ENCODE measurements at regions not wholly inside any gene's neighbourhood (a gene's known extent, or its start where the extent isn't known, plus 50 kb on each side); places are given as distances from the start of the nearest gene placed in this dataset.

DNA sequence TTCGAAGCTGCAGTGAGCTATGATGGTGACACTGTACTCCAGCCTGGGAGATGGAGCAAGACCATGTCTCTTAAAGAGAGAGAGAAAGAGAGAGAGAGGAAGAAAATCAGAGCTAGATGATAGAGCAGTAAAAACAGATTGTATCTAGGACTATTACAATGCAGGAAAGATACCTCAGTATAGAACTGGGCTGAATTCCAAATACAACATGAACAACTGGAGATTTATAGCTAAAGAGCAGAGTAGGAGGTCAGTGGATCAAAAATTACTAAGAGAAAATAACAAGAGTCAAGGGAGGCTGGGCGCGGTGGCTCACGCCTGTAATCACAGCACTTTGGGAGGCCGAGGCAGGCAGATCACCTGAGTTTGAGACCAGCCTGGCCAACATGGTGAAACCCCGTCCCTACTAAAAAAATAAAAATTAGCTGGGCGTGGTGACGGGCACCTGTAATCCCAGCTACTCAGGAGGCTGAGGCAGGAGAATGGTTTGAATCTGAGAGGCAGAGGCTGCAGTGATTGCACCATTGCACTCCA, 100.7 kb upstream of the MSH6 start:
- Mint-ChIP-seq H3K4me3 (no peak overlapping the region), H3K27me3 (no peaks in the 10 kb centered on the region)
- CTCF ChIA-PET = interaction anchor here (1.2 kb wide), 1 partner anchor 10 kb away, joined by 4 read pairs; no protein-coding TSS in a partner anchor

GRCh38 chr2:47676261-47676926, 105.6 kb upstream of the KCNK12 start:
- H3K4me3 Mint-ChIP-seq = no peak overlapping the region
- no peak for DNase-seq

More for the DNA sequence above, 100.7 kb upstream of the MSH6 start:
- POLR2A ChIA-PET = no interaction called here
- DNase-seq = no peak
- H3K9me3 Mint-ChIP-seq = no peaks in the 10 kb centered on the region
- no peaks in the 10 kb centered on the region for H3K4me1 Mint-ChIP-seq
- no peaks in the 10 kb centered on the region for H3K36me3 Mint-ChIP-seq (ENCODE audit: low read depth)
- no peak overlapping the region for H3K27ac Mint-ChIP-seq

DNA sequence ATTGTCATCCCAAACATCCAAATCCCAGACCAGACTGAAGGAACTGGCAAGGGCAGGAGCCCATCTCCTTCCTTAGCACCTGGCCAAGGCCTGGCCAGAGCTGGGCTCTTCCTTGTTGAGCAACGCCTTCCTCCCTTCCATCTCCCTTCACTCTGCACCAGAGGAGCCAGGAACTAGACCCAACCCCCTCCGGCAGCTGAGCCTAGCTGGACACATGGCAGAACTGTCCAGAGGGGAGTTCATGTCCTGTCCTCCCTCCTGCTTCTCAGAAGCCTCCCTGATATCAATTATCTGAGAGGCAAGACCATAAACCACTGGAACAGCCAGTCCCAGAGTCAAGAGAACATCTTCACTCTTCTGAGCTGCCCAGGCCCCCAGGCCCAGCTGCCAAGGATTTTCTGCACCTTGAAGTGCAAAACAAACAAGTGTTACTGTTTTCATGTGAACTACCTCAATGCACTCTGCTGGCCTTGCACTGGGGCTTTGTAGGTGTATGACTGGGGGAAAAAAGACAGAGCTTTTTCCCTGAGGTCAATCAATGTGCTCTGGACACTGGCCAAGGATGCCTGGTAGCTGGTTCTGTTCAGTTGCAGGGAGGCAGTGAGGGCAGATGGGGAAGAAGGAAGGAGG, 104.5 kb upstream of the KCNK12 start:
- no peaks in the 10 kb centered on the region for H3K27me3 Mint-ChIP-seq
- H3K36me3 Mint-ChIP-seq (ENCODE audit: low read depth) = no peaks in the 10 kb centered on the region
- no peaks in the 10 kb centered on the region for H3K9me3 Mint-ChIP-seq
- H3K4me3 Mint-ChIP-seq = no peak overlapping the region
- ChIA-PET POLR2A (no interaction called here), CTCF (interaction anchor here (0.6 kb wide), 1 partner anchor 31 kb away, joined by 3 read pairs; no protein-coding TSS in a partner anchor)
- H3K4me1 Mint-ChIP-seq = no peaks in the 10 kb centered on the region
- no peak for DNase-seq
- no peak overlapping the region for H3K27ac Mint-ChIP-seq

More at GRCh38 chr2:47676261-47676926, 105.6 kb upstream of the KCNK12 start:
- no peaks in the 10 kb centered on the region for H3K27me3 Mint-ChIP-seq
- POLR2A ChIA-PET = no interaction called here
- H3K9me3 Mint-ChIP-seq = no peaks in the 10 kb centered on the region
- no peaks in the 10 kb centered on the region for H3K36me3 Mint-ChIP-seq (ENCODE audit: low read depth)
- H3K4me1 Mint-ChIP-seq = no peaks in the 10 kb centered on the region
- no peak overlapping the region for H3K27ac Mint-ChIP-seq
- CTCF ChIA-PET = no interaction called here

GRCh38 chr2:47666332-47666731, 95.5 kb upstream of the KCNK12 start:
- Mint-ChIP-seq H3K9me3 (no peaks in the 10 kb centered on the region), H3K27me3 (no peaks in the 10 kb centered on the region), H3K36me3 (ENCODE audit: low read depth) (no peaks in the 10 kb centered on the region), H3K27ac (no peak overlapping the region), H3K4me1 (no peaks in the 10 kb centered on the region), H3K4me3 (no peak overlapping the region)
- POLR2A ChIA-PET = no interaction called here
- CTCF ChIA-PET = interaction anchor here (1.2 kb wide), 1 partner anchor 12 kb away, joined by 3 read pairs; no protein-coding TSS in a partner anchor
- no peak for DNase-seq

- no peaks in the 10 kb centered on the region for H3K36me3 Mint-ChIP-seq (ENCODE audit: low read depth)
- no peak for DNase-seq
- CTCF ChIA-PET = interaction anchor here (0.7 kb wide), 1 partner anchor 23 kb away, joined by 3 read pairs; no protein-coding TSS in a partner anchor
- H3K4me3 Mint-ChIP-seq = no peak overlapping the region
- H3K27ac Mint-ChIP-seq = no peak overlapping the region
- H3K9me3 Mint-ChIP-seq = no peaks in the 10 kb centered on the region
- POLR2A ChIA-PET = no interaction called here
- no peaks in the 10 kb centered on the region for H3K4me1 Mint-ChIP-seq
- no peaks in the 10 kb centered on the region for H3K27me3 Mint-ChIP-seq
These were observed 94.0 kb upstream of the KCNK12 start for GRCh38 chr2:47664817-47665216.

DNA sequence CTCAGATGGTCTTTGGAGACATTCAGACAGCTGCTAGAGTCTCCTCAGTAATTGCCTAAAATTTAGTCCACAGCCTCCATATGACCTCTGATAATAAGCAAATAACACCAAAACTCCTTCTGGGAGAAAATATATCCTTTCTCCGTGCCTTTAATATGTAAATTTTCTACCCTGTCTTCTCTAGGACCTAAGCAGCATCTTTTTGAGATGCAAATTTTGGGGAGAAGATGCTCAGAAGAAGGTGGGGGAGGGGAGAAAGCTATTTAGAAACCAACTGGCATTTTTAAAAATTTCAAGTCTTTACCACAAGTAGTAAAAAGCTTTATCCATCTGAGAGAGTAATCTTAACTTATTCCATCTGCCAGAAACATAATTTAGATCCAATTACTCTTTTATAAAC, 91.8 kb upstream of the KCNK12 start:
- Mint-ChIP-seq H3K4me3 (no peak overlapping the region), H3K9me3 (no peaks in the 10 kb centered on the region), H3K36me3 (ENCODE audit: low read depth) (no peaks in the 10 kb centered on the region), H3K27me3 (no peaks in the 10 kb centered on the region), H3K4me1 (no peaks in the 10 kb centered on the region), H3K27ac (no peak overlapping the region)
- CTCF ChIA-PET = interaction anchor here (0.6 kb wide), 1 partner anchor 23 kb away, joined by 3 read pairs; no protein-coding TSS in a partner anchor
- POLR2A ChIA-PET = no interaction called here
- no peak for DNase-seq

GRCh38 chr2:47661310-47661709, 90.5 kb upstream of the KCNK12 start:
- ChIA-PET CTCF (no interaction called here), POLR2A (interaction anchor here (0.7 kb wide), 1 partner anchor 10 kb away, joined by 4 read pairs; no protein-coding TSS in a partner anchor)
- no peak for DNase-seq
- no peaks in the 10 kb centered on the region for H3K9me3 Mint-ChIP-seq
- no peaks in the 10 kb centered on the region for H3K27me3 Mint-ChIP-seq
- no peaks in the 10 kb centered on the region for H3K4me1 Mint-ChIP-seq
- H3K27ac Mint-ChIP-seq = no peak overlapping the region
- no peak overlapping the region for H3K4me3 Mint-ChIP-seq
- no peaks in the 10 kb centered on the region for H3K36me3 Mint-ChIP-seq (ENCODE audit: low read depth)

DNA sequence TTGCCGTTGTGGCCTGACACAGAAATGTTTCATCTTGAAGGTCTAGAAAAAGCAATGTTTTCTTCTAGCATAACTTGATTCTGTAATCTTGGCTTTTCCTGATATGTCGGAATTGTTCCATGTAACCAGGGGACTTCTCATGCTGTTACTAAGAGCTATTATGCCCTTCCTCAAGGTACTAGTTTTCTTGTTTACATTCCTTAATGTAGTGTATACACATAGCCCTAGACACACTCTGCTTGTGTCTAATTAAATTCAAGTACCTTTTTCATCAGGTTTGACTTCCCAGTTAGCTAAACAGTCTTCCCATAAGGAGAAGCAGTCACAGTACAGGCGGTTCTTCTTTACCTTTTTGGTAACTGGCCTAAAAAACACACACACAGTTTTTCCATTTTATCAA, 89.4 kb upstream of the KCNK12 start:
- Mint-ChIP-seq H3K27ac (no peak overlapping the region), H3K4me3 (no peak overlapping the region)
- CTCF ChIA-PET = no interaction called here

DNA sequence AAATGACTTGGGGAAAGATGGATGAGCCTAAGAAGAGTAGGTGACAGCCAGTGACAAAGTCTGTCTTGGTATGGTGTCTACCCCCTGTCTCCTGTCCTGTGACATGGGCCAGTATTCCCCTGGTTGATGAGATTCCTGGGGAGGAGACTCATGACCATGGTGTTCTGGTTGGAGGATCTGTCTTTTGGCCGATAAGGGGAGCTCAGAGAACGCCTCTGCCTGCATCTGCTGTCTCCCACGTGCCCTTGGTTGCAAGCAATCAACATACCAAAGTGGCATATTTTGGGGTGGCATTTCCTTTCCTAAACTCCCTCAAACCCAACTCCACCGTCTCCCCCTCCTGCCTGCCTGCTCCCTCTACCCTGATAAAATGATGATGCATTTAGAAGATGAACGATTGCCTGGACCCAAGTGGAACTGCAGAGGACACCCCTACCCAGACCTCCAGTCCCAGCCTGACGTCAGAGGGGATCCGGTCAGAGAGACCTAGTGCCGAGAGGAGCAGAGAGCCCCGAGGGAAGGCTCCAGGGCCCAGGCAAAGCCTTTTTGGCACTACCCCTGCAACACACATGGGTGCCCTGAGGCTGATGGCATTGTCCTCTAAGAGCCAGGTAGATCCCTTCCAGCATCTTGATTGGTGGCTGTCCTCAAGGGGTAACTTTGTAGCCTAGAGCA, 88.0 kb upstream of the KCNK12 start:
- Mint-ChIP-seq H3K36me3 (ENCODE audit: low read depth) (no peaks in the 10 kb centered on the region), H3K9me3 (no peaks in the 10 kb centered on the region), H3K4me1 (no peaks in the 10 kb centered on the region), H3K4me3 (no peak overlapping the region), H3K27me3 (no peaks in the 10 kb centered on the region), H3K27ac (no peak overlapping the region)
- DNase-seq = no peak
- ChIA-PET POLR2A (no interaction called here), CTCF (no interaction called here)

More for the DNA sequence above, 89.4 kb upstream of the KCNK12 start:
- Mint-ChIP-seq H3K4me1 (no peaks in the 10 kb centered on the region), H3K36me3 (ENCODE audit: low read depth) (no peaks in the 10 kb centered on the region), H3K9me3 (no peaks in the 10 kb centered on the region), H3K27me3 (no peaks in the 10 kb centered on the region)
- DNase-seq = no peak
- POLR2A ChIA-PET = no interaction called here

GRCh38 chr2:47657886-47658489, 87.2 kb upstream of the KCNK12 start:
- POLR2A ChIA-PET = no interaction called here
- H3K36me3 Mint-ChIP-seq (ENCODE audit: low read depth) = no peaks in the 10 kb centered on the region
- no peaks in the 10 kb centered on the region for H3K9me3 Mint-ChIP-seq
- no peaks in the 10 kb centered on the region for H3K27me3 Mint-ChIP-seq
- CTCF ChIA-PET = interaction anchor here (1.0 kb wide), 1 partner anchor 37 kb away, joined by 3 read pairs; no protein-coding TSS in a partner anchor
- H3K27ac Mint-ChIP-seq = no peak overlapping the region
- no peak overlapping the region for H3K4me3 Mint-ChIP-seq
- no peak for DNase-seq
- no peaks in the 10 kb centered on the region for H3K4me1 Mint-ChIP-seq

DNA sequence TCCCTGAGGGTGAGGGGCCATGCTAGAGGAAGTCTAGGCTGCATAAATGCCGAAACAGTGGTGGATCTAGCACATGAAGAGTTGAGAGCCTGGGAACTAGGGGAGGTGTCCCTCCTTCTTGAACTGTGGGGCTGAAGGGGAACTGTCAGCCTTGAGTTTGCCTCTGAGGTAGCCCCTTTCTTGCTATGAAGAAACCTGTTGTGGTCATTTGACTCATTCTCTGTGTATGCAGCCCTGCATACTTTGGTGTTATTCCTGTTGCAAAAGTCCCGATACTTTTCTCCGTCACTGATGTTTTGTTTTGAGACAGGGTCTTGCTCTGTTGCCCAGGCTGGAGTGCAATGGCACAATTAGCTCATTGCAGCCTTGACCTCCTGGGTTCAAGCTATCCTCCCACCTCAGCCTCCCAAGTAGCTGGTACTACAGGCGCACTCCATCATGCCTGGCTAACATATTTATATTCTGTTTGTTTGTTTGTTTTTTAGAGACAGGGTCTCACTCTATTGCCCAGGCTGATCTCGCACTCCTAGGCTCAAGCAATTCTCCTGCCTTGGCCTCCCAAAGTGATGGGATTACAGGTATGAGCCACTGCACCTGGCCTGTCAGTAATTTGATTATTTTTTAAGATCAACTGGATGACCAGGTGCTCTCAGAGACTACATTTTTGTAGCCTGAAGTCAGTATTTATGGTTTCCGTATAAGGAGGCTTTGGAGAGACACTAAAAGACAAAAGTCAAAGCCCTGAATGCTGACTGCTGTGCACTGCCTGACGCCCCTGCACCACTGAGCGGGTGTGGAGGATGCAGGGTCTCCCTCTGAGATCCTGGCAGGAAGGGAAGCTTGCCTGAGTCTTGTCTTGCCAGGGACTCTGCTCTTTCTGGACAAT, 86.2 kb upstream of the KCNK12 start:
- Mint-ChIP-seq H3K27me3 (no peaks in the 10 kb centered on the region), H3K27ac (no peak overlapping the region), H3K4me3 (no peak overlapping the region), H3K4me1 (no peaks in the 10 kb centered on the region), H3K9me3 (no peaks in the 10 kb centered on the region), H3K36me3 (ENCODE audit: low read depth) (no peaks in the 10 kb centered on the region)
- CTCF ChIA-PET = interaction anchor here (1.0 kb wide), 1 partner anchor 36 kb away, joined by 3 read pairs; no protein-coding TSS in a partner anchor
- POLR2A ChIA-PET = no interaction called here
- DNase-seq = no peak

GRCh38 chr2:47655563-47655880, 84.7 kb upstream of the KCNK12 start:
- Mint-ChIP-seq H3K4me3 (no peak overlapping the region), H3K4me1 (no peaks in the 10 kb centered on the region), H3K27me3 (no peaks in the 10 kb centered on the region), H3K36me3 (ENCODE audit: low read depth) (no peaks in the 10 kb centered on the region), H3K27ac (no peak overlapping the region), H3K9me3 (no peaks in the 10 kb centered on the region)
- POLR2A ChIA-PET = no interaction called here
- no peak for DNase-seq
- CTCF ChIA-PET = no interaction called here

Data from activated CD4-positive, alpha-beta T cell treated with anti-CD3 and anti-CD28 coated beads, Interleukin-2, amount 10 ng/mL, durations not matched to agents 7 days and 5 days (primary cell).